ENCODE measurements at regions not wholly inside any gene's neighbourhood (a gene's known extent, or its start where the extent isn't known, plus 50 kb on each side); places are given as distances from the start of the nearest gene placed in this dataset.

GRCh38 chr10:118537623-118538022, 57.8 kb downstream of the PRLHR start:
- H3K4me1 ChIP-seq (ENCODE audit: control insufficient read depth in 5 of 5, insufficient read depth in 5 of 5, low read length in 5 of 5): no peaks in the 10 kb centered on the region
- no peaks in the 10 kb centered on the region for H3K36me3 ChIP-seq (ENCODE audit: control insufficient read depth in 4 of 4, insufficient read depth in 4 of 4, low read length in 4 of 4)
- H3K27me3 ChIP-seq (ENCODE audit: control insufficient read depth in 3 of 3, insufficient read depth in 3 of 3, low read length in 2 of 3): peaks cover 0 to 9% (median 3%) of the 10 kb centered on the region in 3 donors
- H3K9ac ChIP-seq (ENCODE audit: insufficient read depth in 1 of 2, low read length in 2 of 2): no peak overlapping the region
- DNase-seq: no peak
- TF ChIP-seq, protein P1, sequence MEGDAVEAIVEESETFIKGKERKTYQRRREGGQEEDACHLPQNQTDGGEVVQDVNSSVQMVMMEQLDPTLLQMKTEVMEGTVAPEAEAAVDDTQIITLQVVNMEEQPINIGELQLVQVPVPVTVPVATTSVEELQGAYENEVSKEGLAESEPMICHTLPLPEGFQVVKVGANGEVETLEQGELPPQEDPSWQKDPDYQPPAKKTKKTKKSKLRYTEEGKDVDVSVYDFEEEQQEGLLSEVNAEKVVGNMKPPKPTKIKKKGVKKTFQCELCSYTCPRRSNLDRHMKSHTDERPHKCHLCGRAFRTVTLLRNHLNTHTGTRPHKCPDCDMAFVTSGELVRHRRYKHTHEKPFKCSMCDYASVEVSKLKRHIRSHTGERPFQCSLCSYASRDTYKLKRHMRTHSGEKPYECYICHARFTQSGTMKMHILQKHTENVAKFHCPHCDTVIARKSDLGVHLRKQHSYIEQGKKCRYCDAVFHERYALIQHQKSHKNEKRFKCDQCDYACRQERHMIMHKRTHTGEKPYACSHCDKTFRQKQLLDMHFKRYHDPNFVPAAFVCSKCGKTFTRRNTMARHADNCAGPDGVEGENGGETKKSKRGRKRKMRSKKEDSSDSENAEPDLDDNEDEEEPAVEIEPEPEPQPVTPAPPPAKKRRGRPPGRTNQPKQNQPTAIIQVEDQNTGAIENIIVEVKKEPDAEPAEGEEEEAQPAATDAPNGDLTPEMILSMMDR (IDR thresholded peaks at IDR 0.05; ENCODE audit: control extremely low read depth, extremely low read depth): no peak
- ATAC-seq (ENCODE audit: insufficient read depth, low FRiP score): no peak
- 82 to 95% methylated on average over 1 of the region's 1 CpG for WGBS, 2 donors
- no peak overlapping the region for H3K4me3 ChIP-seq
- H3K9me3 ChIP-seq (ENCODE audit: control insufficient read depth in 4 of 4, insufficient read depth in 3 of 4, low read length in 3 of 4): peaks cover 0 to 3% (median 0%) of the 10 kb centered on the region in 4 donors
- H3K27ac ChIP-seq (ENCODE audit: low read depth in 1 of 2, low read length in 1 of 2): no peak overlapping the region

DNA sequence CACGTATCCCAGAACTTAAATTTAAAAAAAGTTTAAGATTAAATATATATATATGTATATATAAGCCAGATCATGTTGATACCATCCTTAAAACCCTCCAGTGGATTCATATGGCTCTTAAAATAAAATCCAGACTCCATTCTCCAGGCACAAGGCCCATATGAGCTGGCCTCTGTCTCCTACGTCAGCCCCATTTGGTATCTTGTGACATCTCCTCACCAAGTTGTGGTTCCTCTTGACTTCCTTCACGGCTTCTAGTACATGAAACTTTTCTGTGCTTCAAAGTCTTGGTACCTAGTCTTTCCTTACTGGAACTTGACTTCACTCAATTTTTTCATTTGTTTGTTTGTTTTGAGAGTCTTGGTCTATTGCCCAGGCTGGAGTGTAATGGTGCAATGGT, 61.3 kb downstream of the PRLHR start:
- no peak for DNase-seq
- H3K9ac ChIP-seq (ENCODE audit: insufficient read depth in 1 of 2, low read length in 2 of 2): no peak overlapping the region
- TF ChIP-seq, protein P1 (IDR thresholded peaks at IDR 0.05; ENCODE audit: control extremely low read depth, extremely low read depth): no peak
- no peak overlapping the region for H3K27ac ChIP-seq (ENCODE audit: low read depth in 1 of 2, low read length in 1 of 2)
- H3K4me1 ChIP-seq (ENCODE audit: control insufficient read depth in 5 of 5, insufficient read depth in 5 of 5, low read length in 5 of 5): no peaks in the 10 kb centered on the region
- H3K9me3 ChIP-seq (ENCODE audit: control insufficient read depth in 4 of 4, insufficient read depth in 3 of 4, low read length in 3 of 4): no peaks in the 10 kb centered on the region
- whole genome bisulfite sequencing, 2 donors: 75 to 81% methylated on average over 3 of the region's 3 CpGs
- no peak for ATAC-seq (ENCODE audit: insufficient read depth, low FRiP score)
- no peaks in the 10 kb centered on the region for H3K36me3 ChIP-seq (ENCODE audit: control insufficient read depth in 4 of 4, insufficient read depth in 4 of 4, low read length in 4 of 4)
- H3K4me3 ChIP-seq: no peak overlapping the region
- H3K27me3 ChIP-seq (ENCODE audit: control insufficient read depth in 3 of 3, insufficient read depth in 3 of 3, low read length in 2 of 3): no peaks in the 10 kb centered on the region

DNA sequence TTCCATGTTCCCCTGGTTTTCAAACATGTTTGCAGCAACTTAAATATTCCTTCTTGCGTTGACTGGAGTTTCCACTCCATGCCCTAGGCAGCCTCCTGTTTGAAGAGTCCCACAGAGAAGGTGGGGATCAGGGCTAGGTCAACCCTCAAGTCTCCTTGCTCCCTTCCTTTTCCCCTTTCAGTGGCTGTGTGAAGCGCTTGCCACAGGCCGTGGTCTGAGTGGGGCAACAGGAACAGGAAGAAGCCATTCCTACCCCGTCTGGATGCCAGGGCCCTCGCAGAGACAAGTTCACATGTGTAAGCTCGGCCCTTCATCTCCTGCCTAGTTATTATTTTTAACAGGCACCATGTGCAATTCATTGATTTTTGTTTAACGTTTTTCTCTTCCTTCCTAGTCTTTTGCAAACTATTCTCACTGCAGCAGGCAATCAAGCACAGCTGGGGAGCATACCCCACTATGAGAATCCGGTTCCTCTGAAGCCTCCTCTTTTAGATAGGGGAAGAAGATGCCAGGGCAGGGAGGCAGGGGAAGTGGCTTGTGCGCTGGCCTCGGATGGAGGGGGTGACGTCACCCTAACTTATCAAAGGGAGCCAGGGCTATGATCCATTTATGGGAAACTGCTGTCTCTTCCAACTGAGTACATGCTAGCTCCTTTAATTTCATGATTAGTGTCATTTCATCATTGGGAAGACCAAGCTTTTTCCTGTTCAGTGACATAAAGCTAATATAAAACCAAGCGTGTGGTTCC, 64.2 kb downstream of the PRLHR start:
- no peaks in the 10 kb centered on the region for H3K27me3 ChIP-seq (ENCODE audit: control insufficient read depth in 3 of 3, insufficient read depth in 3 of 3, low read length in 2 of 3)
- TF ChIP-seq, protein P1 (IDR thresholded peaks at IDR 0.05; ENCODE audit: control extremely low read depth, extremely low read depth): no peak
- ATAC-seq (ENCODE audit: insufficient read depth, low FRiP score) (no peak), DNase-seq (no peak)
- peaks cover 0 to 1% (median 0%) of the 10 kb centered on the region in 4 donors for H3K9me3 ChIP-seq (ENCODE audit: control insufficient read depth in 4 of 4, insufficient read depth in 3 of 4, low read length in 3 of 4)
- no peak overlapping the region for H3K4me3 ChIP-seq
- no peaks in the 10 kb centered on the region for H3K4me1 ChIP-seq (ENCODE audit: control insufficient read depth in 5 of 5, insufficient read depth in 5 of 5, low read length in 5 of 5)
- H3K9ac ChIP-seq (ENCODE audit: insufficient read depth in 1 of 2, low read length in 2 of 2): no peak overlapping the region
- H3K36me3 ChIP-seq (ENCODE audit: control insufficient read depth in 4 of 4, insufficient read depth in 4 of 4, low read length in 4 of 4): no peaks in the 10 kb centered on the region
- 38 to 51% methylated on average over 12 of the region's 12 CpGs for WGBS, 2 donors
- H3K27ac ChIP-seq (ENCODE audit: low read depth in 1 of 2, low read length in 1 of 2): no peak overlapping the region

DNA sequence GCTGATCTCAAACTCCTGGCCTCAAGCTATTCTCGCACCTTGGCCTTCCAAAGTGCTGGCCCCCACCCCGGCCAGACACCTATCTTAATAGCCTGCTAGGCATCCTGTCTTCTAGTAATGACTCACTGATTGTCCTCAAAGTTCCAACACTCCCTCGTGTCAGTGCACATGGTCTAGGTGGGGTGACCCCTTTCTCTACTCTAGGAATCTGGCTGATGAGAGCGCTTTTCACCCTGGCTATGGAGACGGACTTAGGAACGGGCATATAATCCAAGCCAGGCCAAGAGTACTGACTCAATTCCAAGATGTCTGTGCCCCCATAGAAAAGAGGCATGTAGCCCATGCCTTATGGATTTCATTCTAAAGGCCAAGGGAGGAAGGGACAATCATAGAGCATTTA, 67.0 kb downstream of the PRLHR start:
- Histone ChIP-seq H3K36me3 (ENCODE audit: control insufficient read depth in 4 of 4, insufficient read depth in 4 of 4, low read length in 4 of 4) (no peaks in the 10 kb centered on the region), H3K4me1 (ENCODE audit: control insufficient read depth in 5 of 5, insufficient read depth in 5 of 5, low read length in 5 of 5) (no peaks in the 10 kb centered on the region), H3K9me3 (ENCODE audit: control insufficient read depth in 4 of 4, insufficient read depth in 3 of 4, low read length in 3 of 4) (peaks cover 0 to 1% (median 0%) of the 10 kb centered on the region in 4 donors), H3K27me3 (ENCODE audit: control insufficient read depth in 3 of 3, insufficient read depth in 3 of 3, low read length in 2 of 3) (no peaks in the 10 kb centered on the region), H3K27ac (ENCODE audit: low read depth in 1 of 2, low read length in 1 of 2) (no peak overlapping the region), H3K9ac (ENCODE audit: insufficient read depth in 1 of 2, low read length in 2 of 2) (no peak overlapping the region), H3K4me3 (no peak overlapping the region)
- ATAC-seq (ENCODE audit: insufficient read depth, low FRiP score) (no peak), DNase-seq (no peak)
- 89 to 90% methylated on average over 6 of the region's 6 CpGs for WGBS, 2 donors
- TF ChIP-seq, protein P1 (IDR thresholded peaks at IDR 0.05; ENCODE audit: control extremely low read depth, extremely low read depth): no peak
